GM19455 (cell line): ENCODE measurements at regions not wholly inside any gene's neighbourhood (a gene's known extent, or its start where the extent isn't known, plus 50 kb on each side); places are given as distances from the start of the nearest gene placed in this dataset.
"Not testable (repeated sequence)": the region's sequence is repeated elsewhere in the genome, so short reads cannot be mapped to it uniquely, and the experiment has no call there.

Experiments used
- ATAC-seq: cut with Tn5 transposase; IDR thresholded peaks from one replicate; pipeline ENCODE4 v1.9.1; 2021; ENCODE audit not compliant: unreplicated experiment

GRCh38 chr4:164536814-164537213 lies 217.1 kb upstream of the SMIM31 start:
- no peak for ATAC-seq

- no peak for ATAC-seq
Measured at GRCh38 chr4:164538097-164538496, 215.8 kb upstream of the SMIM31 start.

GRCh38 chr4:164540987-164541386 lies 212.9 kb upstream of the SMIM31 start:
- ATAC-seq = no peak

GRCh38 chr4:164542431-164542830 lies 211.5 kb upstream of the SMIM31 start:
- no peak for ATAC-seq

GRCh38 chr4:164550989-164551712 lies 202.8 kb upstream of the SMIM31 start:
- no peak for ATAC-seq

- no peak for ATAC-seq
Measured at GRCh38 chr4:164551713-164552040, 202.3 kb upstream of the SMIM31 start.

- ATAC-seq = no peak
Measured at GRCh38 chr4:164571593-164572390, 182.1 kb upstream of the SMIM31 start.

GRCh38 chr4:164572877-164573279 lies 181.1 kb upstream of the SMIM31 start:
- no peak for ATAC-seq

- no peak for ATAC-seq
Measured at GRCh38 chr4:164575861-164576260, 178.1 kb upstream of the SMIM31 start.

- ATAC-seq = no peak
Measured at GRCh38 chr4:164579270-164579942, 174.5 kb upstream of the SMIM31 start.

GRCh38 chr4:164591666-164592065 lies 162.3 kb upstream of the SMIM31 start:
- no peak for ATAC-seq

GRCh38 chr4:164595751-164596150 lies 158.2 kb upstream of the SMIM31 start:
- ATAC-seq = no peak

GRCh38 chr4:164596318-164596878 lies 157.5 kb upstream of the SMIM31 start:
- no peak for ATAC-seq

- no peak for ATAC-seq
Measured at GRCh38 chr4:164596927-164597326, 157.0 kb upstream of the SMIM31 start.

GRCh38 chr4:164601653-164602052 lies 152.3 kb upstream of the SMIM31 start:
- no peak for ATAC-seq

GRCh38 chr4:164605791-164606190 lies 148.1 kb upstream of the SMIM31 start:
- not testable (repeated sequence) for ATAC-seq

GRCh38 chr4:164606478-164606877 lies 147.5 kb upstream of the SMIM31 start:
- ATAC-seq = peak; percentile 90

GRCh38 chr4:164613256-164613655 lies 140.7 kb upstream of the SMIM31 start:
- ATAC-seq = no peak

- ATAC-seq = no peak
Measured at GRCh38 chr4:164613792-164614191, 140.1 kb upstream of the SMIM31 start.

- ATAC-seq = no peak
Measured at GRCh38 chr4:164614329-164614728, 139.6 kb upstream of the SMIM31 start.

GRCh38 chr4:164614999-164615398 lies 138.9 kb upstream of the SMIM31 start:
- no peak for ATAC-seq

- no peak for ATAC-seq
Measured at GRCh38 chr4:164615964-164616363, 138.0 kb upstream of the SMIM31 start.
